ENCODE measurements at regions not wholly inside any gene's neighbourhood (a gene's known extent, or its start where the extent isn't known, plus 50 kb on each side); places are given as distances from the start of the nearest gene placed in this dataset.

- no peak for DNase-seq (ENCODE audit: low read depth)
- no peak overlapping the region for H3K4me3 ChIP-seq (ENCODE audit: low read depth, low read length)
- no peak for TF ChIP-seq CTCF (IDR thresholded peaks at IDR 0.05; ENCODE audit: insufficient read depth, low read length)
These were observed 808.9 kb upstream of the RAB6C start for GRCh38 chr2:129170570-129170969.

- no peak for TF ChIP-seq CTCF (IDR thresholded peaks at IDR 0.05; ENCODE audit: insufficient read depth, low read length)
- DNase-seq (ENCODE audit: low read depth): no peak
- H3K4me3 ChIP-seq (ENCODE audit: low read depth, low read length): no peak overlapping the region
These were observed 805.3 kb upstream of the RAB6C start for GRCh38 chr2:129174143-129174542.

GRCh38 chr2:129175051-129175450, 804.4 kb upstream of the RAB6C start:
- H3K4me3 ChIP-seq (ENCODE audit: low read depth, low read length): no peak overlapping the region
- no peak for DNase-seq (ENCODE audit: low read depth)
- TF ChIP-seq CTCF (IDR thresholded peaks at IDR 0.05; ENCODE audit: insufficient read depth, low read length): no peak

- no peak overlapping the region for H3K4me3 ChIP-seq (ENCODE audit: low read depth, low read length)
These were observed 803.1 kb upstream of the RAB6C start for GRCh38 chr2:129176375-129176774.

GRCh38 chr2:129178356-129178755, 801.1 kb upstream of the RAB6C start:
- no peak for DNase-seq (ENCODE audit: low read depth)
- TF ChIP-seq CTCF (IDR thresholded peaks at IDR 0.05; ENCODE audit: insufficient read depth, low read length): no peak
- H3K4me3 ChIP-seq (ENCODE audit: low read depth, low read length): no peak overlapping the region

More at GRCh38 chr2:129176375-129176774, 803.1 kb upstream of the RAB6C start:
- DNase-seq (ENCODE audit: low read depth): no peak
- TF ChIP-seq CTCF (IDR thresholded peaks at IDR 0.05; ENCODE audit: insufficient read depth, low read length): no peak

- DNase-seq (ENCODE audit: low read depth): no peak
- no peak overlapping the region for H3K4me3 ChIP-seq (ENCODE audit: low read depth, low read length)
- no peak for TF ChIP-seq CTCF (IDR thresholded peaks at IDR 0.05; ENCODE audit: insufficient read depth, low read length)
These were observed 800.3 kb upstream of the RAB6C start for GRCh38 chr2:129179199-129179598.

GRCh38 chr2:129180124-129180716, 799.2 kb upstream of the RAB6C start:
- no peak overlapping the region for H3K4me3 ChIP-seq (ENCODE audit: low read depth, low read length)
- DNase-seq (ENCODE audit: low read depth): no peak
- no peak for TF ChIP-seq CTCF (IDR thresholded peaks at IDR 0.05; ENCODE audit: insufficient read depth, low read length)

All from fibroblast of the aortic adventitia (primary cell).